HCT116 (cell line): ENCODE measurements at regions not wholly inside any gene's neighbourhood (a gene's known extent, or its start where the extent isn't known, plus 50 kb on each side); places are given as distances from the start of the nearest gene placed in this dataset.

Source experiments
- EZH2 ChIP-seq: fragments of 200-600 bp; sonication (generic); IDR thresholded peaks from 2 replicates; pipeline ENCODE4 v1.6.1; 2017; ENCODE audit warnings: antibody characterized with exemption, mixed run types
- FOSL1 ChIP-seq: IDR thresholded peaks from 2 replicates; pipeline ENCODE4 v1.6.1; 2012; ENCODE audit warnings: low read depth
- JUND ChIP-seq: IDR thresholded peaks from 2 replicates; pipeline ENCODE4 v1.6.1; 2012
- POLR2A ChIP-seq: IDR thresholded peaks from 2 replicates; pipeline ENCODE4 v1.7.0; 2011; ENCODE audit warnings: borderline replicate concordance; ENCODE audit not compliant: insufficient read depth, insufficient read length; ENCODE audit errors: extremely low read depth
- POLR2AphosphoS5 ChIP-seq: IDR thresholded peaks from 2 replicates; pipeline ENCODE4 v1.6.1; 2011; ENCODE audit warnings: mild to moderate bottlenecking, low read depth, low read length, moderate library complexity
- SIN3A ChIP-seq: IDR thresholded peaks from 2 replicates; pipeline ENCODE4 v1.6.1; 2012; ENCODE audit warnings: low read depth
- YY1 ChIP-seq: IDR thresholded peaks from 2 replicates; pipeline ENCODE4 v1.6.1; 2011; ENCODE audit warnings: low read length, low read depth, moderate library complexity, mild to moderate bottlenecking; ENCODE audit not compliant: insufficient replicate concordance; ENCODE audit errors: extremely low read depth
- ZBTB33 ChIP-seq: IDR thresholded peaks from 2 replicates; pipeline ENCODE4 v1.6.1; 2011; ENCODE audit warnings: mild to moderate bottlenecking, low read length, moderate library complexity; ENCODE audit not compliant: insufficient replicate concordance; ENCODE audit errors: extremely low read depth

DNA sequence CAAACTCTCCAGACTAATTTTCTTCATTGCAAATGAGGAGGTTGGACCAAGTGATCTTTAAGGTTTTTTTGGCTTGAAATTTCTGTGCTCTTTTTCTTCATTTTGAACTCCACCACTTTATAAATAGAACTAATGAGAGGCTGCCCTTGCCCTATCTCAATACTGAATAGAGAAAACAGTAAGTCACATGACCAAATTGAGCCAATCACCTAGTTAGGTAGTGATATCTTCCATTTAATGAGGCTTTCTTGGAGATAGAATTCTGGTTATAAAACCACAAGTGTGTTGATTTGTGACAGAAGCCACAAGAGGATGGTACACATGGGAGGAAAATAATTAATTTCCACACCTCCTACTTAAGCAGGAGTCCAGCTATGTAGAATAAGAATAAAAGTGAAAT is 263.4 kb upstream of the SNX7 start:
- TF ChIP-seq POLR2A (no peak), ZBTB33 (no peak), FOSL1 (no peak), SIN3A (no peak), POLR2AphosphoS5 (no peak), EZH2 (no peak), JUND (no peak), YY1 (no peak)
